Hepatocyte (in vitro differentiated cells): ENCODE measurements at regions not wholly inside any gene's neighbourhood (a gene's known extent, or its start where the extent isn't known, plus 50 kb on each side); places are given as distances from the start of the nearest gene placed in this dataset.

ENCODE experiments used
- DNase-seq: peaks from one replicate; pipeline ENCODE4 v3.0.0-alpha.2; 2016; ENCODE audit warnings: low spot score
- H2AFZ ChIP-seq: fragments of 200-600 bp; sonication (generic); 2 replicates; pipeline ENCODE4 v1.6.0; 2016; ENCODE audit warnings: antibody characterized with exemption, mild to moderate bottlenecking
- H3K27ac ChIP-seq: fragments of 200-600 bp; sonication (generic); 2 replicates; pipeline ENCODE4 v1.5.1; 2016; ENCODE audit warnings: mild to moderate bottlenecking
- H3K27me3 ChIP-seq: fragments of 200-600 bp; sonication (generic); 2 replicates; pipeline ENCODE4 v1.6.1; 2016
- H3K36me3 ChIP-seq: fragments of 200-600 bp; sonication (generic); replicated peaks from 2 replicates; pipeline ENCODE4 v1.5.1; 2016; ENCODE audit warnings: low read depth; ENCODE audit not compliant: insufficient read depth
- H3K4me1 ChIP-seq: fragments of 200-600 bp; sonication (generic); 2 replicates; pipeline ENCODE4 v1.5.1; 2016; ENCODE audit warnings: mild to moderate bottlenecking, moderate library complexity; ENCODE audit not compliant: insufficient read depth
- H3K4me2 ChIP-seq: fragments of 200-600 bp; sonication (generic); 2 replicates; pipeline ENCODE4 v1.6.0; 2016
- H3K4me3 ChIP-seq: fragments of 200-600 bp; sonication (generic); 2 replicates; pipeline ENCODE4 v1.5.1; 2016; ENCODE audit warnings: mild to moderate bottlenecking
- H3K79me2 ChIP-seq: fragments of 200-600 bp; sonication (generic); 2 replicates; pipeline ENCODE4 v1.6.0; 2017; ENCODE audit warnings: mild to moderate bottlenecking
- H3K9me2 ChIP-seq: fragments of 200-600 bp; sonication (generic); replicated peaks from 2 replicates; pipeline ENCODE4 v1.6.0; 2017; ENCODE audit warnings: mild to moderate bottlenecking; ENCODE audit not compliant: insufficient read depth
- H3K9me3 ChIP-seq: fragments of 200-600 bp; sonication (generic); 2 replicates; pipeline ENCODE4 v1.5.1; 2016; ENCODE audit warnings: low read depth, mild to moderate bottlenecking
- H4K20me1 ChIP-seq: fragments of 200-600 bp; sonication (generic); 2 replicates; pipeline ENCODE4 v1.6.0; 2016; ENCODE audit warnings: mild to moderate bottlenecking; ENCODE audit not compliant: insufficient read depth, poor library complexity, severe bottlenecking
- CTCF ChIP-seq: fragments of 200-600 bp; sonication (generic); IDR thresholded peaks from 2 replicates; pipeline ENCODE4 v1.5.1; 2016; ENCODE audit warnings: antibody characterized with exemption, mild to moderate bottlenecking; ENCODE audit not compliant: poor library complexity
- EZH2 ChIP-seq: fragments of 200-600 bp; sonication (generic); IDR thresholded peaks from 2 replicates; pipeline ENCODE4 v1.6.1; 2016; ENCODE audit warnings: antibody characterized with exemption, mild to moderate bottlenecking, borderline replicate concordance
- EZH2phosphoT487 ChIP-seq: fragments of 200-600 bp; sonication (generic); IDR thresholded peaks from one replicate; pipeline ENCODE4 v1.6.1; 2018; ENCODE audit warnings: antibody characterized with exemption, mild to moderate bottlenecking, low read depth, moderate library complexity; ENCODE audit not compliant: unreplicated experiment, severe bottlenecking
- WGBS: methylation state at CpG from one replicate; pipeline ENCODE4 v1.1.6; 2016; ENCODE audit warnings: low lambda C conversion rate; ENCODE audit errors: missing lambda C conversion rate; 5-methylcytosine and 5-hydroxymethylcytosine counted together

DNA sequence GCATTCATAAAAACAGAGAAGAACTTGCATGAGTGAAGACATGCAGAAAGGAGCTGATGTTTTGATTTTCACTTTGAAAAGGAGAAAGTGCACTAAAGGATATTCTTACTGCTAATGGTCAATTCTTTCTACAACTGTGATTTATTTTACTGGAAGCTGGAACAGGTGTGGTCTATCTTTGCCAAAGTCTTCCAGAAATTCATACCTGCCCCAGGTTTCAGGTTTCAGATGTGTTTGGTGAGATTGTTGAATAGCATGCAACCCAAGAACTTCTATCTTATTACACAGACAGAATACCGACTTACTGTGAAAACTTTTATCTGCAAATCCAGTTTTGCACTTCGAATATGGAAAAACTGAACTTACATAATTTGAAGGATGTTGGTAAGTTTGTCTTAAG is 388.3 kb downstream of the PDGFC start:
- H3K4me3 ChIP-seq: no peak overlapping the region
- no peaks in the 10 kb centered on the region for H3K4me1 ChIP-seq
- H3K27ac ChIP-seq: peak overlapping the region; percentile 13
- no peak overlapping the region for H3K4me2 ChIP-seq
- no peaks in the 10 kb centered on the region for H4K20me1 ChIP-seq
- H3K79me2 ChIP-seq: no peaks in the 10 kb centered on the region
- no peaks in the 10 kb centered on the region for H3K27me3 ChIP-seq
- WGBS: 76% methylated on average over 2 of the region's 2 CpGs
- peak overlapping the region; percentile 18 for H2AFZ ChIP-seq
- DNase-seq: no peak
- H3K9me2 ChIP-seq: no peaks in the 10 kb centered on the region
- H3K36me3 ChIP-seq: no peaks in the 10 kb centered on the region
- no peaks in the 10 kb centered on the region for H3K9me3 ChIP-seq
- TF ChIP-seq EZH2phosphoT487 (no peak), CTCF (no peak), EZH2 (no peak)

DNA sequence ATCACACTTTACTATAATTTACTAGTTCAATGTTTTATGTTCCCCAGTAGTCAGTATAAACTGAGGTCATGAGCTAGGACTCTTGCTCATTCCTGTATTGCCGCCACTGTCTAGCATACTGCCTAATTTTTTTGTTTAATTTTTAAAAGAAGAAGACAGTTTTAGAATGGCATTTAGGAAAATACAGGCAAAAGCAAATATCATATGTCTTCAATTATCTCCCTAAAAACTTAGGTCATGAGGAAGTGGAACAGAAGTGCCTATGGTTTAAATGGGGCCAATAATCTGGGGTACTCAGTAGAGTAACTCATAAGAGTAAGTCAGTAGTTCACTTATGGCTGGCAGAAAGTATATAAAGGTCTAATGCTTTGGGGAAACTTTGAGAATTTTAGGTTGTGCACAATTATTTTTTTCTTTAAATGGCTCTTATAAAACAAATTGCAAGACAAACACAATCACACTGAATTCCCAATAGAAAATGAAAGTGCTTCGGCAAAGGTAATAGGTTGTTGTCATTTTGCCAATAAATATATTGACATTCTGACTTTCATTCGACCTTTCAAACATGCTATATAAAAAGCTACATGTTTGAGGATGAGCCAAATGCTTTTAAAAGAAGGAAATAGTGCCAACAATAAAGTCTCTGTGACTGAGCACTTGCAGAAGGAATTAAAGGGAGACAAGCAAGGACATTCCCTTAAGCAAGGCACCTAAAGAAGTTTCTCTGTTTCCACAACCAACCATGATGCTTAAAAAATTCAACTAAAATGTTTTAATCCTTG is 390.1 kb downstream of the PDGFC start:
- 60% methylated on average over 3 of the region's 3 CpGs for WGBS
- H3K4me2 ChIP-seq: peak overlapping the region; percentile 13
- H3K9me2 ChIP-seq: no peaks in the 10 kb centered on the region
- no peak overlapping the region for H3K4me3 ChIP-seq
- TF ChIP-seq EZH2phosphoT487: no peak
- no peak for TF ChIP-seq EZH2
- no peak for TF ChIP-seq CTCF
- no peaks in the 10 kb centered on the region for H4K20me1 ChIP-seq
- no peak overlapping the region for H3K27ac ChIP-seq
- no peaks in the 10 kb centered on the region for H3K79me2 ChIP-seq
- H2AFZ ChIP-seq: no peak overlapping the region
- H3K27me3 ChIP-seq: no peaks in the 10 kb centered on the region
- no peak for DNase-seq
- no peaks in the 10 kb centered on the region for H3K36me3 ChIP-seq
- H3K4me1 ChIP-seq: no peaks in the 10 kb centered on the region
- no peaks in the 10 kb centered on the region for H3K9me3 ChIP-seq

DNA sequence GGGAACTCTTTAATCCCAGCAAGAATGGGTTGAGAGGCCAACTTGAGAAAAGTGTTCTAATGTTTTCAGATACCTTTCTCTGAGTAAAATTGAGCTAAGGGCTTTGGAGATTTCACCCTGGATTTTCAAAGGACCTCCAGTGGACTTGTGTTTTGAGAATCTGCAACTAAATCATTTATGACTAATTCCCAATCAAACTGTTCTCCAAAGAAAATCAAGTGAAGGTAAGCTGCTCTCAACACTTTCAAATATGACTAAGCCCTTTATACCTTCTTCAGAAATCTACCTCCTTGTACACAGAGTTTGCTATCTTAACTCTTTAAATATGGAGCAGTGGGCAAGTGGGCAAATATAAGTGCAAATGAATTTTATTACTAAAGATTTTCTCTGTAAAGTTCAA is 392.9 kb downstream of the PDGFC start:
- Histone ChIP-seq H3K9me3 (no peaks in the 10 kb centered on the region), H3K4me2 (no peak overlapping the region), H3K79me2 (no peaks in the 10 kb centered on the region), H4K20me1 (no peaks in the 10 kb centered on the region), H3K36me3 (no peaks in the 10 kb centered on the region), H3K4me1 (no peaks in the 10 kb centered on the region), H3K27me3 (no peaks in the 10 kb centered on the region), H3K4me3 (no peak overlapping the region), H3K9me2 (no peaks in the 10 kb centered on the region), H2AFZ (no peak overlapping the region), H3K27ac (no peak overlapping the region)
- TF ChIP-seq EZH2phosphoT487 (no peak), CTCF (no peak), EZH2 (no peak)
- DNase-seq: no peak

- H3K9me2 ChIP-seq: no peaks in the 10 kb centered on the region
- no peak overlapping the region for H3K27ac ChIP-seq
- no peaks in the 10 kb centered on the region for H3K4me1 ChIP-seq
- no peaks in the 10 kb centered on the region for H3K9me3 ChIP-seq
- H3K27me3 ChIP-seq: no peaks in the 10 kb centered on the region
- no peak for TF ChIP-seq CTCF
- no peak for TF ChIP-seq EZH2
- no peak for TF ChIP-seq EZH2phosphoT487
- no peaks in the 10 kb centered on the region for H3K36me3 ChIP-seq
- H3K79me2 ChIP-seq: no peaks in the 10 kb centered on the region
- 52% methylated on average over 4 of the region's 4 CpGs for WGBS
- H2AFZ ChIP-seq: no peak overlapping the region
- DNase-seq: no peak
- H3K4me3 ChIP-seq: no peak overlapping the region
- H3K4me2 ChIP-seq: no peak overlapping the region
- H4K20me1 ChIP-seq: no peaks in the 10 kb centered on the region
Measured at GRCh38 chr4:156578005-156578404, 393.6 kb downstream of the PDGFC start.
